ENCODE measurements at regions not wholly inside any gene's neighbourhood (a gene's known extent, or its start where the extent isn't known, plus 50 kb on each side); places are given as distances from the start of the nearest gene placed in this dataset.

- Histone ChIP-seq H3K79me2 (ENCODE audit: insufficient read depth, low read length) (no peaks in the 10 kb centered on the region), H3K27me3 (ENCODE audit: insufficient read depth, low read length, poor library complexity, severe bottlenecking) (no peaks in the 10 kb centered on the region), H3K4me1 (ENCODE audit: insufficient read depth, low read length, poor library complexity, severe bottlenecking) (no peaks in the 10 kb centered on the region), H3F3A (ENCODE audit: low read depth) (no peaks in the 10 kb centered on the region), H3K9me2 (replicated peaks; ENCODE audit: low read depth, low read length) (no peaks in the 10 kb centered on the region), H4K20me1 (ENCODE audit: insufficient read depth, low read length, poor library complexity, severe bottlenecking) (no peaks in the 10 kb centered on the region), H3K36me3 (ENCODE audit: insufficient read depth, low read length) (no peaks in the 10 kb centered on the region), H3K9me3 (ENCODE audit: insufficient read depth, low read depth, low read length) (peaks cover 5% of the 10 kb centered on the region; the same call in 1 of the 2 replicates), H3K9ac (ENCODE audit: low read depth, low read length, poor library complexity, severe bottlenecking) (no peak overlapping the region), H3K4me2 (ENCODE audit: low read depth, low read length, poor library complexity, severe bottlenecking) (no peak overlapping the region), H3K4me3 (ENCODE audit: low read length, poor library complexity, severe bottlenecking) (no peak overlapping the region), H2AFZ (ENCODE audit: low read length) (no peak overlapping the region)
- no peak for TF ChIP-seq CTCF (conservative IDR thresholded peaks at IDR 0.05; ENCODE audit: low read length)
- TF ChIP-seq EZH2phosphoT487 (IDR thresholded peaks at IDR 0.05; ENCODE audit: borderline replicate concordance), result no peak
Observed at GRCh38 chr1:63238721-63239120, 83.6 kb upstream of the FOXD3 start.

GRCh38 chr1:63245186-63245585, 77.2 kb upstream of the FOXD3 start:
- Histone ChIP-seq H3K4me1 (ENCODE audit: insufficient read depth, low read length, poor library complexity, severe bottlenecking) (no peaks in the 10 kb centered on the region), H3K9me2 (replicated peaks; ENCODE audit: low read depth, low read length) (no peaks in the 10 kb centered on the region), H3K36me3 (ENCODE audit: insufficient read depth, low read length) (no peaks in the 10 kb centered on the region), H3K9ac (ENCODE audit: low read depth, low read length, poor library complexity, severe bottlenecking) (no peak overlapping the region), H3K79me2 (ENCODE audit: insufficient read depth, low read length) (no peaks in the 10 kb centered on the region), H2AFZ (ENCODE audit: low read length) (no peak overlapping the region), H3K4me2 (ENCODE audit: low read depth, low read length, poor library complexity, severe bottlenecking) (no peak overlapping the region), H3K27me3 (ENCODE audit: insufficient read depth, low read length, poor library complexity, severe bottlenecking) (no peaks in the 10 kb centered on the region), H3K9me3 (ENCODE audit: insufficient read depth, low read depth, low read length) (no peaks in the 10 kb centered on the region), H4K20me1 (ENCODE audit: insufficient read depth, low read length, poor library complexity, severe bottlenecking) (no peaks in the 10 kb centered on the region), H3K4me3 (ENCODE audit: low read length, poor library complexity, severe bottlenecking) (no peak overlapping the region), H3F3A (ENCODE audit: low read depth) (no peaks in the 10 kb centered on the region)
- TF ChIP-seq EZH2phosphoT487 (IDR thresholded peaks at IDR 0.05; ENCODE audit: borderline replicate concordance) (no peak), CTCF (conservative IDR thresholded peaks at IDR 0.05; ENCODE audit: low read length) (no peak)

DNA sequence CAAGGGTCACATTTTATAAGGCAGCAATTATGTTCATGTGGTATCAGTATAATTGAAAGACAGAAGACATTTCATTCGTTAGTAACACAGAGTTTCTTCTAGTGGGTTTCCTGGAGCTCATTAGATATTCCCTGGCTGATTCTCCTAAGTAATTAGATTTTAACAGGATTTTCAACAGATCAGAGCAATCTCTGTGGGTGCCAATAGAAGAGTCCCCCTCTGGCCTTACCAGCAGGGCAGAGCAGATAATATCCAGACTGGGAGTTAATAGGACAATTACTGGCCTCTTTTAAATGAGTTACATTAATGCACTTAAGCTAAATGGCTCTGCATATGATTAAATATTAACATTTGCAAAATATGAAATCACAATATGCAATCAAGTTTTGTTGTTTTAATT, 74.2 kb upstream of the FOXD3 start:
- no peaks in the 10 kb centered on the region for H3K79me2 ChIP-seq (ENCODE audit: insufficient read depth, low read length)

More for the DNA sequence above, 74.2 kb upstream of the FOXD3 start:
- Histone ChIP-seq H4K20me1 (ENCODE audit: insufficient read depth, low read length, poor library complexity, severe bottlenecking) (no peaks in the 10 kb centered on the region), H3K4me3 (ENCODE audit: low read length, poor library complexity, severe bottlenecking) (no peak overlapping the region), H3K4me2 (ENCODE audit: low read depth, low read length, poor library complexity, severe bottlenecking) (no peak overlapping the region), H3K36me3 (ENCODE audit: insufficient read depth, low read length) (no peaks in the 10 kb centered on the region), H3K27me3 (ENCODE audit: insufficient read depth, low read length, poor library complexity, severe bottlenecking) (no peaks in the 10 kb centered on the region), H3K9ac (ENCODE audit: low read depth, low read length, poor library complexity, severe bottlenecking) (no peak overlapping the region), H3K9me3 (ENCODE audit: insufficient read depth, low read depth, low read length) (no peaks in the 10 kb centered on the region), H3F3A (ENCODE audit: low read depth) (no peaks in the 10 kb centered on the region), H3K4me1 (ENCODE audit: insufficient read depth, low read length, poor library complexity, severe bottlenecking) (no peaks in the 10 kb centered on the region), H2AFZ (ENCODE audit: low read length) (no peak overlapping the region), H3K9me2 (replicated peaks; ENCODE audit: low read depth, low read length) (no peaks in the 10 kb centered on the region)
- no peak for TF ChIP-seq EZH2phosphoT487 (IDR thresholded peaks at IDR 0.05; ENCODE audit: borderline replicate concordance)
- no peak for TF ChIP-seq CTCF (conservative IDR thresholded peaks at IDR 0.05; ENCODE audit: low read length)
